ENCODE measurements at regions not wholly inside any gene's neighbourhood (a gene's known extent, or its start where the extent isn't known, plus 50 kb on each side); places are given as distances from the start of the nearest gene placed in this dataset.

- TF ChIP-seq, protein P1, sequence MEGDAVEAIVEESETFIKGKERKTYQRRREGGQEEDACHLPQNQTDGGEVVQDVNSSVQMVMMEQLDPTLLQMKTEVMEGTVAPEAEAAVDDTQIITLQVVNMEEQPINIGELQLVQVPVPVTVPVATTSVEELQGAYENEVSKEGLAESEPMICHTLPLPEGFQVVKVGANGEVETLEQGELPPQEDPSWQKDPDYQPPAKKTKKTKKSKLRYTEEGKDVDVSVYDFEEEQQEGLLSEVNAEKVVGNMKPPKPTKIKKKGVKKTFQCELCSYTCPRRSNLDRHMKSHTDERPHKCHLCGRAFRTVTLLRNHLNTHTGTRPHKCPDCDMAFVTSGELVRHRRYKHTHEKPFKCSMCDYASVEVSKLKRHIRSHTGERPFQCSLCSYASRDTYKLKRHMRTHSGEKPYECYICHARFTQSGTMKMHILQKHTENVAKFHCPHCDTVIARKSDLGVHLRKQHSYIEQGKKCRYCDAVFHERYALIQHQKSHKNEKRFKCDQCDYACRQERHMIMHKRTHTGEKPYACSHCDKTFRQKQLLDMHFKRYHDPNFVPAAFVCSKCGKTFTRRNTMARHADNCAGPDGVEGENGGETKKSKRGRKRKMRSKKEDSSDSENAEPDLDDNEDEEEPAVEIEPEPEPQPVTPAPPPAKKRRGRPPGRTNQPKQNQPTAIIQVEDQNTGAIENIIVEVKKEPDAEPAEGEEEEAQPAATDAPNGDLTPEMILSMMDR (IDR thresholded peaks at IDR 0.05; ENCODE audit: low read length) = no peak
- no peak for TF ChIP-seq EZH2 (IDR thresholded peaks at IDR 0.05; ENCODE audit: borderline replicate concordance, low read length)
These were observed 131.5 kb upstream of the SERTAD2 start for GRCh38 chr2:64785245-64785644.

All from OCI-LY1 (cell line).